ENCODE measurements at regions not wholly inside any gene's neighbourhood (a gene's known extent, or its start where the extent isn't known, plus 50 kb on each side); places are given as distances from the start of the nearest gene placed in this dataset.

DNA sequence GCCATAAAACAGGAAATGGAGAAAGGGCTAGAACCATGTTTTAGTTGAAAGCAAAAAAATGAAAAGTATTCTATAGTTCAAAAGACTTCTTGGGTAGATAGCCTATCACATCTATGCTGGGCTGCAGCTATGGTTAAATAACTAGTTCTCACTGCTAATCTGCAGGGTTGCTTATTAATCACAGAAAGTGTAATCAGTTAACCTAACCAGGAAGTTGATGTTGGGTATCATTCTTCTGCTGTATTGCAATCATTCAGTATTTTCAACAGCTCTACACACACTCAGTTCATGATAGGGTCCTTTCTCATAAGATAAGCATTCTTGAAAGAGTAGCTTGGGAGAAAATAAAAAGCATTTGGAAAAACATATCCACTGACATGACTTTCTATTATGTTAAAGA lies 135.2 kb upstream of the TCF21 start:
- intact Hi-C loops (cut with DNase I): no loop called here

DNA sequence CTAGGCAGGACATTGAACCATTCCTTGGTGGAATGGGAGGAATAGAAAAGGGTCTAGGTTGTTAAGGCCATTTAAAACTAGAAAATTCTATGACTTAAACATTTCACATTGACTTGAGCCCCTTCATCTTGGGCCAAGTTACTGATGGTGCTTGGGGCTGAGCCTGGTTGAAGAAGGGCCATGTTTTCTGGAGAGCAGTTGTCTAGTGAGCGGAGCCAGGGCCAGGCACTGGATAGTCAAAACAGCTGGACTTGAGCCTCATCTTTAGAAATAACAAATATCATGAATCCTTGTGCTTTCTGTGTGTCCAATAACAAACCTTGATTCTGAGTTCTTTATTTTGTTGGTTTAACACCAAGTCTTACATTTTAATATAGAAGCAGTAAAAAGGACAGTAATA lies 134.6 kb upstream of the TCF21 start:
- Histone ChIP-seq H3K36me3 (no peaks in the 10 kb centered on the region), H3K27me3 (no peaks in the 10 kb centered on the region), H3K4me3 (no peak overlapping the region), H3K4me1 (peaks cover 0 to 28% (median 4%) of the 10 kb centered on the region in 9 donors), H3K9me3 (no peaks in the 10 kb centered on the region), H3K27ac (no peak overlapping the region)
- intact Hi-C loops (cut with DNase I): no loop called here
- TF ChIP-seq, protein P1, sequence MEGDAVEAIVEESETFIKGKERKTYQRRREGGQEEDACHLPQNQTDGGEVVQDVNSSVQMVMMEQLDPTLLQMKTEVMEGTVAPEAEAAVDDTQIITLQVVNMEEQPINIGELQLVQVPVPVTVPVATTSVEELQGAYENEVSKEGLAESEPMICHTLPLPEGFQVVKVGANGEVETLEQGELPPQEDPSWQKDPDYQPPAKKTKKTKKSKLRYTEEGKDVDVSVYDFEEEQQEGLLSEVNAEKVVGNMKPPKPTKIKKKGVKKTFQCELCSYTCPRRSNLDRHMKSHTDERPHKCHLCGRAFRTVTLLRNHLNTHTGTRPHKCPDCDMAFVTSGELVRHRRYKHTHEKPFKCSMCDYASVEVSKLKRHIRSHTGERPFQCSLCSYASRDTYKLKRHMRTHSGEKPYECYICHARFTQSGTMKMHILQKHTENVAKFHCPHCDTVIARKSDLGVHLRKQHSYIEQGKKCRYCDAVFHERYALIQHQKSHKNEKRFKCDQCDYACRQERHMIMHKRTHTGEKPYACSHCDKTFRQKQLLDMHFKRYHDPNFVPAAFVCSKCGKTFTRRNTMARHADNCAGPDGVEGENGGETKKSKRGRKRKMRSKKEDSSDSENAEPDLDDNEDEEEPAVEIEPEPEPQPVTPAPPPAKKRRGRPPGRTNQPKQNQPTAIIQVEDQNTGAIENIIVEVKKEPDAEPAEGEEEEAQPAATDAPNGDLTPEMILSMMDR (IDR thresholded peaks at IDR 0.05): no peak
- ATAC-seq (no peak), DNase-seq (no peak)
- 83 to 86% methylated on average over 1 of the region's 1 CpG for WGBS, 2 donors

More for the DNA sequence above, 135.2 kb upstream of the TCF21 start:
- TF ChIP-seq, protein P1 (IDR thresholded peaks at IDR 0.05): no peak
- Histone ChIP-seq H3K27me3 (no peaks in the 10 kb centered on the region), H3K36me3 (no peaks in the 10 kb centered on the region), H3K4me3 (no peak overlapping the region), H3K27ac (no peak overlapping the region), H3K9me3 (no peaks in the 10 kb centered on the region), H3K4me1 (peaks cover 0 to 28% (median 4%) of the 10 kb centered on the region in 9 donors)
- ATAC-seq: no peak
- DNase-seq: no peak

DNA sequence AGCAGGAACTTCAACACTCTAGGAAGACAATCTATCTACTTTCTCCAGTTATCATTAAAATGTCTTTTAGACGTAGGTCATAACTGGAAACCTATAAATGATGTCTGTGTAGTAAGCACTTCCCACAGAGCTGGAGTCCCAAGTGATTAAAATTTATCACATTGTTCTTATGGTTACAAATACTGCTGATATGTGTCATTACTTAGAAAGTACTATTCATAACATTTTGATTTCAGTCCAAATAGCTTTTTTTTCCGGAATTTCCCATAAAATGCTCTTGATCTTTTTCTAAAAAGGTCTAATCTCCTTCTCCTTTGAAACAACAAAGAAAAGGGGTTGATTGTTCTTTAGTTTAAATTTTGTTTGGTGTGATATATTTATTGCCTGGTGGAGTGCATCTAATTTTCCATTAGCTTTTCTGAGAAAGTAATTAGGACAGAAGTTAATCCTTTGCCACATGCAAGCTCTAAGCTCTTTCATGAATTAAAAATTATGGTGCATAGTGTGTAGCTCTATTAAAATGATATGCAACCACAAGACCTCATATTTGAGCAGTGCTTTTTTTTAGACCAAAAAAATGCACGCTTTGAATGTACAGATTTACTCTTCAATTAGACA lies 132.7 kb upstream of the TCF21 start:
- H3K4me1 ChIP-seq: peaks cover 0 to 28% (median 4%) of the 10 kb centered on the region in 9 donors
- H3K27ac ChIP-seq: peak overlapping the region in 9 of 10 donors; percentile 8 to 73 (median 48)
- intact Hi-C loops (cut with DNase I): no loop called here
- H3K27me3 ChIP-seq: no peaks in the 10 kb centered on the region
- no peaks in the 10 kb centered on the region for H3K36me3 ChIP-seq
- ATAC-seq (peak in 6 of 8 donors; percentile 35 to 83 (median 74)), DNase-seq (no peak)
- H3K9me3 ChIP-seq: no peaks in the 10 kb centered on the region
- H3K4me3 ChIP-seq: no peak overlapping the region
- WGBS, 2 donors: 41 to 46% methylated on average over 3 of the region's 3 CpGs
- TF ChIP-seq, protein P1 (IDR thresholded peaks at IDR 0.05): no peak

DNA sequence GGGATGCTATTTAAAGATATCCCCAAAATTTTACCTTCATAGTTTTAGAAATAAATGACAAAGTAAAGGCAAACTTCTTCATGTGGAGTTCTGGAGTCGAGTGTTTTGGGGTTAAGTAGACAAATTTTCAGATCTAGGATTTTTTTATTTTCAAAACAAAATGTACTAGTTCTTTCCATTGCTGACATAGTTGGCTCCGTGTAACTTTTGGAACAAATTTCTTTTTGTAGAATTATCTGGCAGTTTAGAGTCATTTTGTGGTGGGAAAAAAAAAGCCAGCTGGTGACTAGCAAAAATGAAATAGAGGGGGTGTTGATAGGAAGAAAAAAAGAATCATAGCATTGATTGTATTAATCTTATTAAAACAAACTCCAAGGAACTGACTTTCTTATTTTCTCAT lies 131.6 kb upstream of the TCF21 start:
- 42 to 47% methylated on average over 2 of the region's 2 CpGs for WGBS, 2 donors
- H3K27me3 ChIP-seq: no peaks in the 10 kb centered on the region
- H3K36me3 ChIP-seq: no peaks in the 10 kb centered on the region
- H3K9me3 ChIP-seq: no peaks in the 10 kb centered on the region
- peak in 2 of 8 donors; percentile 55 to 62 for ATAC-seq
- DNase-seq: no peak
- intact Hi-C loops (cut with DNase I): no loop called here
- peaks cover 0 to 28% (median 4%) of the 10 kb centered on the region in 9 donors for H3K4me1 ChIP-seq
- TF ChIP-seq, protein P1 (IDR thresholded peaks at IDR 0.05): no peak
- H3K4me3 ChIP-seq: no peak overlapping the region
- peak overlapping the region in 7 of 10 donors; percentile 7 to 73 (median 39) for H3K27ac ChIP-seq
